ENCODE measurements at regions not wholly inside any gene's neighbourhood (a gene's known extent, or its start where the extent isn't known, plus 50 kb on each side); places are given as distances from the start of the nearest gene placed in this dataset.

GRCh38 chr4:125507141-125507540 is 192.4 kb downstream of the FAT4 start:
- no peak for DNase-seq (ENCODE audit: low read depth in 2 of 2)
- H4K20me1 ChIP-seq (ENCODE audit: control insufficient read depth, extremely low read depth, insufficient read depth, low read length): no peaks in the 10 kb centered on the region
- TF ChIP-seq CTCF (conservative IDR thresholded peaks at IDR 0.05 in 1 of 2, IDR thresholded peaks at IDR 0.05 in 1 of 2; ENCODE audit: low read depth in 1 of 2, low read length in 2 of 2): no peak
- no peak for TF ChIP-seq EZH2 (IDR thresholded peaks at IDR 0.05; ENCODE audit: low read length, missing control alignments)
- no peak overlapping the region for H3K9ac ChIP-seq (ENCODE audit: insufficient read depth, low read length)
- no peaks in the 10 kb centered on the region for H3K4me1 ChIP-seq (ENCODE audit: control insufficient read depth, extremely low read depth, insufficient read depth, low read length)
- no peak overlapping the region for H2AFZ ChIP-seq (ENCODE audit: low read length)
- no peaks in the 10 kb centered on the region for H3K36me3 ChIP-seq (ENCODE audit: control insufficient read depth, insufficient read depth, low read length)
- no peaks in the 10 kb centered on the region for H3K9me3 ChIP-seq (ENCODE audit: control insufficient read depth, insufficient read depth, low read depth, low read length)
- no peaks in the 10 kb centered on the region for H3K79me2 ChIP-seq (ENCODE audit: control insufficient read depth, insufficient read depth, low read length)
- H3K27ac ChIP-seq (ENCODE audit: insufficient read depth, low read length): no peak overlapping the region
- no peaks in the 10 kb centered on the region for H3K27me3 ChIP-seq (ENCODE audit: control insufficient read depth, insufficient read depth, low read length)
- no peak overlapping the region for H3K4me3 ChIP-seq (replicated peaks in 1 of 4; ENCODE audit: control extremely low read depth in 1 of 4, insufficient read depth in 1 of 4, low read depth in 3 of 4, low read length in 4 of 4)
- H3K4me2 ChIP-seq (ENCODE audit: extremely low read depth, insufficient read depth, low read length): no peak overlapping the region

GRCh38 chr4:125511715-125512114 is 197.0 kb downstream of the FAT4 start:
- H3K4me1 ChIP-seq (ENCODE audit: control insufficient read depth, extremely low read depth, insufficient read depth, low read length): no peaks in the 10 kb centered on the region
- no peak overlapping the region for H3K4me2 ChIP-seq (ENCODE audit: extremely low read depth, insufficient read depth, low read length)
- no peak for DNase-seq (ENCODE audit: low read depth in 2 of 2)
- no peaks in the 10 kb centered on the region for H4K20me1 ChIP-seq (ENCODE audit: control insufficient read depth, extremely low read depth, insufficient read depth, low read length)
- no peaks in the 10 kb centered on the region for H3K79me2 ChIP-seq (ENCODE audit: control insufficient read depth, insufficient read depth, low read length)
- H3K9me3 ChIP-seq (ENCODE audit: control insufficient read depth, insufficient read depth, low read depth, low read length): no peaks in the 10 kb centered on the region
- no peak overlapping the region for H3K27ac ChIP-seq (ENCODE audit: insufficient read depth, low read length)
- TF ChIP-seq EZH2 (IDR thresholded peaks at IDR 0.05; ENCODE audit: low read length, missing control alignments): no peak
- TF ChIP-seq CTCF (conservative IDR thresholded peaks at IDR 0.05 in 1 of 2, IDR thresholded peaks at IDR 0.05 in 1 of 2; ENCODE audit: low read depth in 1 of 2, low read length in 2 of 2): no peak
- H3K9ac ChIP-seq (ENCODE audit: insufficient read depth, low read length): no peak overlapping the region
- H2AFZ ChIP-seq (ENCODE audit: low read length): no peak overlapping the region
- H3K27me3 ChIP-seq (ENCODE audit: control insufficient read depth, insufficient read depth, low read length): no peaks in the 10 kb centered on the region
- H3K4me3 ChIP-seq (replicated peaks in 1 of 4; ENCODE audit: control extremely low read depth in 1 of 4, insufficient read depth in 1 of 4, low read depth in 3 of 4, low read length in 4 of 4): no peak overlapping the region
- H3K36me3 ChIP-seq (ENCODE audit: control insufficient read depth, insufficient read depth, low read length): no peaks in the 10 kb centered on the region

DNA sequence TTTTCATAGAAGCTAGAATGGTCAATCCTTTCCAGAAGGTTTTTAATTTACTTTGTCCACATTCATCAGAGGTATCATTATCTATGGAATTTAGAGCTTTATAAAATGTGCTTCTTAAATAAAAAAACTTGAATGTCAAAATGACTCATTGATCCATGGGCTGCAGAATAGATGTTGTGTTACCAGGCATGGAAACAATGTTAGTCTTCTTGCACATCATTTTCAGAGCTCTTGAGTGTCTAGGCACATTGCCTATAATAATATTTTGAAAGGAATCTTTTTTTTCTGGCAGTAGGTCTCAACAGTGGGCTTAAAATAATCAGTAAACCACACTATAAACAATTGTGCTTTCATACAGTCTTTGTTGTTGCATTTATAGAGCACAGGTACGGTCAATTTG is 200.3 kb downstream of the FAT4 start:
- Histone ChIP-seq H4K20me1 (ENCODE audit: control insufficient read depth, extremely low read depth, insufficient read depth, low read length) (no peaks in the 10 kb centered on the region), H3K36me3 (ENCODE audit: control insufficient read depth, insufficient read depth, low read length) (no peaks in the 10 kb centered on the region), H3K4me3 (replicated peaks in 1 of 4; ENCODE audit: control extremely low read depth in 1 of 4, insufficient read depth in 1 of 4, low read depth in 3 of 4, low read length in 4 of 4) (no peak overlapping the region), H3K9me3 (ENCODE audit: control insufficient read depth, insufficient read depth, low read depth, low read length) (no peaks in the 10 kb centered on the region), H3K27ac (ENCODE audit: insufficient read depth, low read length) (no peak overlapping the region), H3K4me1 (ENCODE audit: control insufficient read depth, extremely low read depth, insufficient read depth, low read length) (no peaks in the 10 kb centered on the region), H3K79me2 (ENCODE audit: control insufficient read depth, insufficient read depth, low read length) (no peaks in the 10 kb centered on the region), H2AFZ (ENCODE audit: low read length) (no peak overlapping the region), H3K4me2 (ENCODE audit: extremely low read depth, insufficient read depth, low read length) (no peak overlapping the region), H3K27me3 (ENCODE audit: control insufficient read depth, insufficient read depth, low read length) (no peaks in the 10 kb centered on the region), H3K9ac (ENCODE audit: insufficient read depth, low read length) (no peak overlapping the region)
- peak in 1 of 2 donors; percentile 61 for DNase-seq (ENCODE audit: low read depth in 2 of 2)
- TF ChIP-seq EZH2 (IDR thresholded peaks at IDR 0.05; ENCODE audit: low read length, missing control alignments) (no peak), CTCF (conservative IDR thresholded peaks at IDR 0.05 in 1 of 2, IDR thresholded peaks at IDR 0.05 in 1 of 2; ENCODE audit: low read depth in 1 of 2, low read length in 2 of 2) (no peak)

Measured in fibroblast of lung (primary cell).